Subcutaneous abdominal adipose tissue (tissue), 5 donors: ENCODE measurements at regions not wholly inside any gene's neighbourhood (a gene's known extent, or its start where the extent isn't known, plus 50 kb on each side); places are given as distances from the start of the nearest gene placed in this dataset.
"Not testable (repeated sequence)": the region's sequence is repeated elsewhere in the genome, so short reads cannot be mapped to it uniquely, and the experiment has no call there.

Experiments
- H3K27ac ChIP-seq: one replicate; pipeline ENCODE4 v1.7.0; 2013; ENCODE audit warnings: low read depth, mild to moderate bottlenecking, inconsistent platforms, low read length, moderate library complexity
- H3K27me3 ChIP-seq, 5 donors: one replicate each; pipeline ENCODE4 v1.7.0; 2013; ENCODE audit warnings: low read length in 5 of 5, inconsistent platforms in 1 of 5; ENCODE audit not compliant: control insufficient read depth in 5 of 5, insufficient read depth in 4 of 5
- H3K36me3 ChIP-seq, 5 donors: one replicate each; pipeline ENCODE4 v1.7.0; 2013; ENCODE audit warnings: low read length in 5 of 5; ENCODE audit not compliant: control insufficient read depth in 5 of 5, insufficient read depth in 5 of 5
- H3K4me1 ChIP-seq, 5 donors: one replicate each; pipeline ENCODE4 v1.7.0; 2013; ENCODE audit warnings: low read length in 5 of 5, mild to moderate bottlenecking in 3 of 5, moderate library complexity in 1 of 5; ENCODE audit not compliant: control insufficient read depth in 5 of 5, insufficient read depth in 5 of 5
- H3K4me3 ChIP-seq, 5 donors: one replicate each; pipeline ENCODE4 v1.7.0; 2013; ENCODE audit warnings: low read length in 5 of 5, low read depth in 1 of 5
- H3K9ac ChIP-seq, 5 donors: one replicate each; pipeline ENCODE4 v1.7.0; 2013; ENCODE audit warnings: low read length in 5 of 5, mild to moderate bottlenecking in 4 of 5, moderate library complexity in 3 of 5
- H3K9me3 ChIP-seq, 5 donors: one replicate each; pipeline ENCODE4 v1.7.0; 2013; ENCODE audit warnings: low read length in 5 of 5; ENCODE audit not compliant: control insufficient read depth in 5 of 5
- donor health status: healthy.
- donor health status: healthy.
- donor health status: healthy.
- donor health status: healthy.
- donor health status: healthy.

DNA sequence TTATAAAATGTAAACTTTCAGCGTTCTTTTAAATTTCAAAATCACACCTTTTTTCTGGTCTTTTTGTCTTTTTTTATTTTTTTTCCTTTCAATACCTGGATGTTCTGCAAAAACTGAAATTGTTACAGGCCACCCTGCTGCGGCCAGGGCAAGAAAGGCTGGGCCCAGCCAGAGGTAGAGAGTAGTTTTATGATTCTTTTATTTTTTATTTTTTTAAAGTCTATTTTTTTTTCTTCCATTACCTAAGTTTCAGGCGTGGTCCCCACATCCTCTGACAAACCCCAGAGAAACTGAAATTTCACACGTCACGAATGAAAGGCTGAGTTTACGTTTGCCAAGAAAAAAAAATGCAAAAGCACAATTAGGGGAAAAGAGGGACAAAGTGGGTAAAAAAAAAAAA is 177.1 kb downstream of the SPATA31A1 start:
- not testable (repeated sequence) for H3K9me3 ChIP-seq, H3K9ac ChIP-seq, H3K4me1 ChIP-seq

DNA sequence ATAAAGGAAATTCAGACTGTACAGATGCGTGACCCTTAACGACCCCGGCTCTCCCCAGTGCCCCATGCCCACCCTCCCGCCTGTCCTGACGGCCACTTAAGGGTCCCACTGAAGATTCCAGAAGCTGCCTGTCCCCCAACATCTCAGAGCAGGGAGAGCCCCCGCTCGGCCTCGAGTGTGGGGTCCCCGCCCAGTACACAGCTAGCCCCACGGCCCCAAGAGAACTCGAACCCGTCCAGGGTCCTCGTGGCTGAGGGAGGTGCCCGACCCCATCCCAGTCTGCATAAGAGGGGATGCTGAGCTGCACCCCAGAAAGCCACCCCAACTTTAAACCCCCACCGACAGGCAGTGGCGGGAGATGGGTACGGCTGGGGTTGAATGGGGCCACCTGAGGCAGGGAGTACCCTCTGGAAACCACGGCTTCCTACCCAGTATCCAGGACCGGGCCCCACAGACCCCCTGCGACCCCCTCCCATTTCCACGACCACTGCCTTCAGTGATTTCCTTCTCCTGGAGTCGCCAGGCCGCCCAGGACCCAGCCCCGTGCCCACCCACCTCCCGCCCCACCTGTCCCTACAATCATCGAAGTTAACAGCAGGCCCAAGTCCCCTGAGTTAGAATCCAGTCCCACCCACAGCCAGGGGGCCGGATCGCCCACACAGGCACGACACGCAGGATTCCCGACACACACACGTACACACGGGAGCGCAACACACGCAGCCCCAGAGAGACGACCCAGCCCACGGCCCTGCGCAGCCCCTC is 177.7 kb downstream of the SPATA31A1 start:
- H3K9ac ChIP-seq, H3K4me1 ChIP-seq, H3K27ac ChIP-seq, H3K9me3 ChIP-seq, H3K27me3 ChIP-seq, H3K36me3 ChIP-seq, H3K4me3 ChIP-seq: not testable (repeated sequence)

More for the DNA sequence above, 177.1 kb downstream of the SPATA31A1 start:
- not testable (repeated sequence) for H3K27me3 ChIP-seq, H3K4me3 ChIP-seq, H3K27ac ChIP-seq, H3K36me3 ChIP-seq

DNA sequence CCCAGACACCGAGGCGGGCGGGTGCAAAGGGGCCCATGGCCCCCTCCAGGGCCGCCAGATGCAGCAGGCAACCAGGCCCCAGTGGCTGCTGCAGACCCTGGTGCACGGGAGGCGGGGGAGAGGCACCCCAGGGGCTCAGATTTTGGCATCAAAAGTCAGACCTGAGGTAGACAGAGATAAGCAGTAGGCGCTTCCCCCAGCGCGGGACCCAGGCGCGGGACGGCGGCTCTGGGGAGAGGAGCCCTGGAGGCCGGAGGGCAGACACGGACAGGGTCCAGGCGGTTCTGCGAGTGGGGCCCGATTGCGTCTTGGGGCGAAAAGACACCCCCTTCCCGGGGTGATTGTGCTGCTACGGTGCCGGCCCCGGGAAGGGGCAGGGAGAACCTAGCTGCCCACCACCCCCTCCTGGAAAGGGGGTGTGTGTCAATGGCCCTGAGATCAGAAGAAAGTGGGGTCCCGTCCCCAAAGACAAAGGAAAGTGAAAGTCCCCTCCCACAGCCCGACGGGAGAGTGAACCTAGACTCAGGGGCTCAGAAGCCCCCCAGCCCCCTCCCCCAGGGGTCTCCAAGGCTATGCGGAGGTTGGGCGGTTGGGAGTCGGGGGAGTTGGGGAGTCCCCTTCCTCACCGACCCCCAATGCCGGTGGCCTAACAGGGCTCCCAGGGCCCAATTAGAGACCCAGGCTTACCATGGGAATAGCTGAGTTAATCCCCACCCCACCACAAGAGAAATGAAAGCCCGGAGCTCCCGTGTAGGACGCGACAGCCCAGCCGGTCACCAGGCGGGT is 178.5 kb downstream of the SPATA31A1 start:
- H3K4me3 ChIP-seq, H3K9ac ChIP-seq, H3K4me1 ChIP-seq, H3K36me3 ChIP-seq, H3K27me3 ChIP-seq, H3K27ac ChIP-seq, H3K9me3 ChIP-seq: not testable (repeated sequence)

DNA sequence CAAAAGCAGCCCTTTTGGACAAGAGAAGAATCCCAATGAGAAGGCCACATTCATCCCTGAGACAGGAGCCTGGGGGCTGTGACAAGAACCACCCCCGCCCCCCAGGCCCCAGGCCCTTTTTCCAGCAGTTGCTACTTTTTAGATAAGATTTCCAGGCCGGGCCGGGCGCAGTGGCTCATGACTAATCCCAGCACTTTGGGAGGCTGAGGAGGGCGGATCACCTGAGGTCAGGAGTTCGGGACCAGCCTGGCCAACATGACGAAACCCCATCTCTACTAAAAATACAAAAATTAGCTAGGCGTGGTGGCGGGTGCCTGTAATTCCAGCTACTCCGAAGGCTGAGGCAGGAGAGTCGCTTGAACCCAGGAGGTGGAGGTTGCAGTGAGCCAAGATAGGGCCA is 179.4 kb downstream of the SPATA31A1 start:
- not testable (repeated sequence) for H3K4me3 ChIP-seq, H3K27ac ChIP-seq, H3K4me1 ChIP-seq, H3K9ac ChIP-seq, H3K36me3 ChIP-seq, H3K27me3 ChIP-seq, H3K9me3 ChIP-seq

DNA sequence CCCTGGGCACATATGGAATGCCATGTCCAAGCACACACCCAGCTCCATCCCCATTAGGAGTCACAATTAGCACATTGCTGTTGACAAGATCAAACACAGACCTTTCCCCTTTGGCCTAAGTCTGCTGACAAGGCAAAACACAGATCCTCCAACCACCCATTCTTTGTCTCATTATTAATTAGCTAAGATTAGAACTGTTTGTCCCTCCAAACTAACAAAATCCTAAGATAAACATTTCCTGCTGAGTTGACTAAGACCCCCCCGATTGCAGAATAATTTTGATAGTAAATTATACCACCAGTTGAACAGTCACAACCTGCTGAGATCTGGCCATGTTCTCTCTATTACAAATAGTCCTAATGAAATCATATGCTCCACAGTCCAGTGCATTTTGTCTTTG is 186.7 kb downstream of the SPATA31A1 start:
- H3K27me3 ChIP-seq, H3K36me3 ChIP-seq, H3K9ac ChIP-seq, H3K27ac ChIP-seq, H3K4me1 ChIP-seq, H3K4me3 ChIP-seq, H3K9me3 ChIP-seq: not testable (repeated sequence)

DNA sequence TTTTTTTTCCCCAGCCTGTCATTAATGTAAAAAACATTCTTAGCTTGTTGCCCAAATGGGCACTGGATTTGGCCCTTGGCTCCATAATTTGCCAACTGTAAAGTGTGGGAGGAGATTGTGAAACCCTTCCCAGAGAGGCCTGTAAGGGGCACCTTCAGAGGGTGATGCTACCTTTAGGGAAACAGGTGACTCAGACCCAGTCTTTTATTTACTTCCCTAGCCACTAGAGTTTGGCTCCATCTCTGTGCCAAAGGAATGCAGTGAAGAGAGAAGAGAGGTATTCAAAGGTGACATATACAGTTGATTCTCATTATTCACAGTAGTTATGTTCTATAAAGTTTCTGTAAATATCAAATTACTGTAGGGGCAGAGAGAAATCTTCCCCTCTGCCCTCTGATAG is 189.6 kb downstream of the SPATA31A1 start:
- H3K9ac ChIP-seq, H3K4me3 ChIP-seq, H3K27me3 ChIP-seq: not testable (repeated sequence)

DNA sequence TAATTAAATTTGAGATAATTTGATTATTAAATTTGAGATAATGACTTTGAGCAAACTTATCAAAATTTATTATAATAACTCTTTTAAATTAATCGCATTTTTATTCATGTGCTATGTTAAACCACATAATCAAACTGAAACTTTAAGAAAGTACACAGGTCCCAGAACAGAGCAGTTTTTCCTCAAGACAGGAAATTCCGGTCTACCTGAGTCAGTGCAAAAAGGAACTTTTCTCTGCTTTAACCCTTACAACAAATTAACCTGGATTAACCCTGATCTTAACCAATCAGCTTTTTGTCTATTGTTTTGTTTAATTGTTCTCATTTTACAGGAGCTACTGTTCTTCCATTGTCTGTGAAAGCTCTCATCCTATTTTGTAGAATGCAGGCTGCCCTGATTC is 195.1 kb downstream of the SPATA31A1 start:
- not testable (repeated sequence) for H3K36me3 ChIP-seq

More for the DNA sequence above, 189.6 kb downstream of the SPATA31A1 start:
- not testable (repeated sequence) for H3K4me1 ChIP-seq, H3K27ac ChIP-seq, H3K9me3 ChIP-seq, H3K36me3 ChIP-seq

DNA sequence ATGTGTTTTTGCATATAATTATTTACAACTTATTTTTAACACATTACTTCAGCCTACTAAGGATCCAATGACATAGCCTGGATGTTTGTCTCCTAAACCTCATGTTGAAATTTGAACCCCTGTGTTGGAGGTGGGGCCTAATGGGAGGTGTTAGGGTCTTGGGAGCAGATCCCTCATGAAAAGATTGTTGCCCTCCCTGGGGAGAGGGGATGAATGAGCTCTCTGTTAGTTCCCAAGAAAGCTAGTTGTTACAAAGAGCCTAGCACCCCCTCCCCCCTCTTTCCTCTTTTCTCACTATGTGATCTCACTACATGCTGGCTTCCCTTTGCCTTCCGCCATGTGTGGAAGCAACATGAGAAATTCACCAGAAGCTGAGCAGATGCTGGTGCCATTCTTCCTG is 196.1 kb downstream of the SPATA31A1 start:
- not testable (repeated sequence) for H3K36me3 ChIP-seq, H3K9ac ChIP-seq, H3K27ac ChIP-seq, H3K27me3 ChIP-seq, H3K4me3 ChIP-seq, H3K9me3 ChIP-seq, H3K4me1 ChIP-seq

More for the DNA sequence above, 195.1 kb downstream of the SPATA31A1 start:
- H3K27ac ChIP-seq, H3K4me3 ChIP-seq, H3K9me3 ChIP-seq, H3K4me1 ChIP-seq, H3K9ac ChIP-seq, H3K27me3 ChIP-seq: not testable (repeated sequence)

DNA sequence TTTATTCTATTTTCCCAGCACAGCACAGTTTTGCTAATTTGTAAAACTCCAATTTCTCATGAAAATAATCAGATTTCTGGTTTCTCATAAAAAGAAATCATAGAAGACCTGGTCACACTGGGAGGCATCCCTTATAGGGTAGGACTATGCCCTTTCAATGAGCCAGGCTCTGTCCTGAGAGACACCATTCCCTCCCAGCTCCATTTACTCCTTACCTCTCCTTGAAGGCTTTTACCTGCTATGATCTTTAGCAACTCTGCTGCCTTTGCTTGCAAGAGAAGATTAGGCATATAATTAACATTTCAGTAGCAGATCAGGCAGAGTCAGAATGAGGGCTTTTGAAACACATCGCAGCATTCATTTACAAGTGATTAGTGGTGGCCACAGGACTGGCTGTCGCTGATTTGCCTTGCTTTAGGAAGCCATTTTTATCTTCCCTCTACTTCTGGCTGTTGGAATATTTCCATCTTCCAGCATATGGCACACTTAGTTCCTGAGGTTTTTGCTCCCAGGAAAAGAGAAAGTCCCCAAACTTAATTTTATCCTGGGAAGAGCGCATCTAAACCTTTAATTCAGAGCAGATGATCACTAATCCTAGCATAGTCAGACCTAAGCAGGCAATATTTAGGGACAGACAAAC is 196.9 kb downstream of the SPATA31A1 start:
- not testable (repeated sequence) for H3K27ac ChIP-seq, H3K9ac ChIP-seq, H3K9me3 ChIP-seq, H3K27me3 ChIP-seq, H3K4me3 ChIP-seq, H3K36me3 ChIP-seq, H3K4me1 ChIP-seq

DNA sequence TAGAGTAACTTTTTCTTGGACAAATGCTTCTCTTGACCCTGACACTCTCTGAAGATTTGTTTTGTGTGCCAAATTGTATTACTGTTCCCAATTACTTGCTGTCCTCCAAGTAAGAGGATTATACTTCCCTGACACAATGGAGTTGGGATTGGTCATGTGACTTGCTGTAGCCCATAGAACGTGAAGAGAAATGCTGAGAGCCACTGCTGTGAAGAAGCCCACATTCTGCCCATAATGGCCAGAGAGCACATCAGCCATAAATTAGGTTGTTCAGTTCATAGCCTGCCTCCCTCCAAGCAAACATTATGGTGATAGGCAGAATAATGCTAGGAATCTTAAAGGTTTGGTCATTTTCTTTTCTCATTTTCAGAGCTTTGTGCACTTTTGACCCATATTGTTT is 198.9 kb downstream of the SPATA31A1 start:
- H3K4me3 ChIP-seq, H3K27ac ChIP-seq, H3K9me3 ChIP-seq, H3K36me3 ChIP-seq, H3K4me1 ChIP-seq, H3K27me3 ChIP-seq, H3K9ac ChIP-seq: not testable (repeated sequence)
